Activated naive CD8-positive, alpha-beta T cell treated with anti-CD3 and anti-CD28 coated beads for 36 hours (primary cell): ENCODE measurements at regions not wholly inside any gene's neighbourhood (a gene's known extent, or its start where the extent isn't known, plus 50 kb on each side); places are given as distances from the start of the nearest gene placed in this dataset.
"Not testable (repeated sequence)": the region's sequence is repeated elsewhere in the genome, so short reads cannot be mapped to it uniquely, and the experiment has no call there.

Source experiments
- DNase-seq: peaks from one replicate; pipeline ENCODE4 v3.0.0; 2021
- H3K27ac Mint-ChIP-seq: one replicate; pipeline ENCODE4 v1.8.0; 2022; ENCODE audit warnings: mild to moderate bottlenecking, moderate library complexity, mixed read lengths
- H3K27me3 Mint-ChIP-seq: one replicate; pipeline ENCODE4 v1.8.0; 2022; ENCODE audit warnings: mild to moderate bottlenecking, mixed read lengths
- H3K36me3 Mint-ChIP-seq: one replicate; pipeline ENCODE4 v1.8.0; 2021; ENCODE audit warnings: mild to moderate bottlenecking, mixed read lengths
- H3K4me1 Mint-ChIP-seq: one replicate; pipeline ENCODE4 v1.8.0; 2021; ENCODE audit warnings: mixed read lengths
- H3K4me3 Mint-ChIP-seq: one replicate; pipeline ENCODE4 v1.8.0; 2022; ENCODE audit warnings: mild to moderate bottlenecking, moderate library complexity, mixed read lengths
- H3K9me3 Mint-ChIP-seq: one replicate; pipeline ENCODE4 v1.8.0; 2022; ENCODE audit warnings: mixed read lengths

GRCh38 chr2:87334888-87335287, 313.2 kb upstream of the PLGLB1 start:
- H3K27ac Mint-ChIP-seq = not testable (repeated sequence)

GRCh38 chr2:87338998-87339397, 317.4 kb upstream of the PLGLB1 start:
- H3K27me3 Mint-ChIP-seq, H3K4me1 Mint-ChIP-seq, H3K36me3 Mint-ChIP-seq, H3K4me3 Mint-ChIP-seq, H3K27ac Mint-ChIP-seq, DNase-seq, H3K9me3 Mint-ChIP-seq: not testable (repeated sequence)

More at GRCh38 chr2:87334888-87335287, 313.2 kb upstream of the PLGLB1 start:
- H3K27me3 Mint-ChIP-seq, DNase-seq, H3K4me3 Mint-ChIP-seq, H3K36me3 Mint-ChIP-seq, H3K9me3 Mint-ChIP-seq, H3K4me1 Mint-ChIP-seq: not testable (repeated sequence)

- H3K9me3 Mint-ChIP-seq, H3K36me3 Mint-ChIP-seq, H3K27me3 Mint-ChIP-seq, H3K4me3 Mint-ChIP-seq, H3K4me1 Mint-ChIP-seq, H3K27ac Mint-ChIP-seq: not testable (repeated sequence)
- DNase-seq = peak; percentile 65
These were observed 320.0 kb upstream of the PLGLB1 start for GRCh38 chr2:87341601-87342014.

- H3K4me1 Mint-ChIP-seq, H3K4me3 Mint-ChIP-seq, H3K27ac Mint-ChIP-seq, H3K27me3 Mint-ChIP-seq, H3K36me3 Mint-ChIP-seq, H3K9me3 Mint-ChIP-seq, DNase-seq: not testable (repeated sequence)
These were observed 320.5 kb upstream of the PLGLB1 start for GRCh38 chr2:87342175-87342574.

GRCh38 chr2:87343347-87343746, 321.7 kb upstream of the PLGLB1 start:
- not testable (repeated sequence) for H3K4me3 Mint-ChIP-seq, H3K36me3 Mint-ChIP-seq, H3K4me1 Mint-ChIP-seq, H3K27me3 Mint-ChIP-seq, H3K9me3 Mint-ChIP-seq, DNase-seq, H3K27ac Mint-ChIP-seq

- H3K27me3 Mint-ChIP-seq, DNase-seq, H3K4me1 Mint-ChIP-seq, H3K27ac Mint-ChIP-seq, H3K9me3 Mint-ChIP-seq, H3K36me3 Mint-ChIP-seq, H3K4me3 Mint-ChIP-seq: not testable (repeated sequence)
These were observed 323.6 kb upstream of the PLGLB1 start for GRCh38 chr2:87345283-87345682.

GRCh38 chr2:87348556-87348955, 326.9 kb upstream of the PLGLB1 start:
- H3K9me3 Mint-ChIP-seq, H3K27ac Mint-ChIP-seq, H3K4me1 Mint-ChIP-seq, H3K27me3 Mint-ChIP-seq, DNase-seq, H3K36me3 Mint-ChIP-seq, H3K4me3 Mint-ChIP-seq: not testable (repeated sequence)

GRCh38 chr2:87349006-87349405, 327.4 kb upstream of the PLGLB1 start:
- not testable (repeated sequence) for H3K4me1 Mint-ChIP-seq, DNase-seq, H3K36me3 Mint-ChIP-seq

GRCh38 chr2:87352178-87352934, 330.7 kb upstream of the PLGLB1 start:
- H3K27me3 Mint-ChIP-seq, DNase-seq: not testable (repeated sequence)

More at GRCh38 chr2:87349006-87349405, 327.4 kb upstream of the PLGLB1 start:
- not testable (repeated sequence) for H3K9me3 Mint-ChIP-seq, H3K27me3 Mint-ChIP-seq, H3K27ac Mint-ChIP-seq, H3K4me3 Mint-ChIP-seq

GRCh38 chr2:87353408-87353807, 331.8 kb upstream of the PLGLB1 start:
- DNase-seq, H3K4me3 Mint-ChIP-seq, H3K36me3 Mint-ChIP-seq, H3K27me3 Mint-ChIP-seq, H3K4me1 Mint-ChIP-seq, H3K27ac Mint-ChIP-seq, H3K9me3 Mint-ChIP-seq: not testable (repeated sequence)

More at GRCh38 chr2:87352178-87352934, 330.7 kb upstream of the PLGLB1 start:
- not testable (repeated sequence) for H3K4me1 Mint-ChIP-seq, H3K27ac Mint-ChIP-seq, H3K36me3 Mint-ChIP-seq, H3K9me3 Mint-ChIP-seq, H3K4me3 Mint-ChIP-seq

- not testable (repeated sequence) for H3K27me3 Mint-ChIP-seq, DNase-seq, H3K27ac Mint-ChIP-seq, H3K36me3 Mint-ChIP-seq, H3K4me3 Mint-ChIP-seq, H3K4me1 Mint-ChIP-seq, H3K9me3 Mint-ChIP-seq
These were observed 332.5 kb upstream of the PLGLB1 start for GRCh38 chr2:87354102-87354501.

- H3K27me3 Mint-ChIP-seq, DNase-seq: not testable (repeated sequence)
These were observed 338.6 kb upstream of the PLGLB1 start for GRCh38 chr2:87360250-87360649.

GRCh38 chr2:87360927-87361326, 339.3 kb upstream of the PLGLB1 start:
- H3K27me3 Mint-ChIP-seq, H3K9me3 Mint-ChIP-seq, H3K4me1 Mint-ChIP-seq, DNase-seq, H3K27ac Mint-ChIP-seq, H3K36me3 Mint-ChIP-seq, H3K4me3 Mint-ChIP-seq: not testable (repeated sequence)

More at GRCh38 chr2:87360250-87360649, 338.6 kb upstream of the PLGLB1 start:
- H3K4me3 Mint-ChIP-seq, H3K36me3 Mint-ChIP-seq, H3K27ac Mint-ChIP-seq, H3K4me1 Mint-ChIP-seq, H3K9me3 Mint-ChIP-seq: not testable (repeated sequence)

- H3K27ac Mint-ChIP-seq, H3K36me3 Mint-ChIP-seq: not testable (repeated sequence)
These were observed 340.2 kb upstream of the PLGLB1 start for GRCh38 chr2:87361805-87362204.

GRCh38 chr2:87364379-87364778, 342.7 kb upstream of the PLGLB1 start:
- H3K4me3 Mint-ChIP-seq, DNase-seq, H3K27me3 Mint-ChIP-seq, H3K4me1 Mint-ChIP-seq, H3K27ac Mint-ChIP-seq, H3K36me3 Mint-ChIP-seq, H3K9me3 Mint-ChIP-seq: not testable (repeated sequence)

More at GRCh38 chr2:87361805-87362204, 340.2 kb upstream of the PLGLB1 start:
- not testable (repeated sequence) for H3K4me3 Mint-ChIP-seq, H3K27me3 Mint-ChIP-seq, H3K4me1 Mint-ChIP-seq, H3K9me3 Mint-ChIP-seq, DNase-seq

- H3K27ac Mint-ChIP-seq, H3K36me3 Mint-ChIP-seq, H3K4me1 Mint-ChIP-seq, DNase-seq, H3K27me3 Mint-ChIP-seq, H3K9me3 Mint-ChIP-seq, H3K4me3 Mint-ChIP-seq: not testable (repeated sequence)
These were observed 343.4 kb upstream of the PLGLB1 start for GRCh38 chr2:87365038-87365437.
